ENCODE measurements at regions not wholly inside any gene's neighbourhood (a gene's known extent, or its start where the extent isn't known, plus 50 kb on each side); places are given as distances from the start of the nearest gene placed in this dataset.
"Not testable (repeated sequence)": the region's sequence is repeated elsewhere in the genome, so short reads cannot be mapped to it uniquely, and the experiment has no call there.

GRCh38 chr4:169899295-169899694, 126.9 kb downstream of the MFAP3L start:
- DNase-seq, result peak in 1 of 2 donors; percentile 39
- no peak overlapping the region for H4K12ac ChIP-seq (ENCODE audit: low read depth, low read length)
- H3K9me3 ChIP-seq (ENCODE audit: insufficient read depth, low read depth, low read length), result no peaks in the 10 kb centered on the region
- H2AK5ac ChIP-seq (ENCODE audit: low read length), result no peak overlapping the region
- H4K8ac ChIP-seq (ENCODE audit: low read depth, low read length), result no peak overlapping the region
- H3K4me1 ChIP-seq (ENCODE audit: control insufficient read depth in 1 of 2, insufficient read depth in 2 of 2, low read length in 2 of 2), result peaks cover 0 to 2% of the 10 kb centered on the region in 2 experiments
- no peak overlapping the region for H2BK120ac ChIP-seq (ENCODE audit: insufficient read depth, low read length, poor library complexity)
- H3K36me3 ChIP-seq (ENCODE audit: control insufficient read depth in 1 of 2, insufficient read depth in 2 of 2, low read length in 2 of 2), result no peaks in the 10 kb centered on the region
- H3K9ac ChIP-seq (ENCODE audit: low read length), result no peak overlapping the region
- H2BK12ac ChIP-seq (ENCODE audit: low read length), result no peak overlapping the region
- H3K27ac ChIP-seq (ENCODE audit: low read depth, low read length), result no peak overlapping the region
- H2BK5ac ChIP-seq (ENCODE audit: low read depth, low read length, poor library complexity), result no peak overlapping the region
- H4K91ac ChIP-seq (ENCODE audit: low read depth, low read length), result no peak overlapping the region
- H3K18ac ChIP-seq (ENCODE audit: low read length), result no peak overlapping the region
- H3K14ac ChIP-seq (ENCODE audit: low read length), result no peak overlapping the region
- no peaks in the 10 kb centered on the region for H3K79me1 ChIP-seq (ENCODE audit: low read length)
- H3K79me2 ChIP-seq (ENCODE audit: control insufficient read depth, insufficient read depth, low read length, poor library complexity), result no peaks in the 10 kb centered on the region
- H3K4me3 ChIP-seq (ENCODE audit: low read depth, low read length), result no peak overlapping the region
- no peak overlapping the region for H3K4ac ChIP-seq (ENCODE audit: low read depth, low read length)
- WGBS (ENCODE audit: extremely low coverage, insufficient coverage, insufficient read length), result no CpG with 5 or more reads among the region's 2 CpGs
- no peak overlapping the region for H3K4me2 ChIP-seq (ENCODE audit: low read length)
- H3K27me3 ChIP-seq (ENCODE audit: insufficient read depth, low read length), result no peaks in the 10 kb centered on the region
- no peak overlapping the region for H3K23ac ChIP-seq (ENCODE audit: low read length)
- no peak overlapping the region for H2AFZ ChIP-seq (ENCODE audit: insufficient read depth, low read length, poor library complexity)

- no peaks in the 10 kb centered on the region for H3K27me3 ChIP-seq (ENCODE audit: insufficient read depth, low read length)
- DNase-seq, result no peak
- H3K4me3 ChIP-seq (ENCODE audit: low read depth, low read length), result no peak overlapping the region
- H3K4me2 ChIP-seq (ENCODE audit: low read length), result no peak overlapping the region
- H4K91ac ChIP-seq (ENCODE audit: low read depth, low read length), result no peak overlapping the region
- peaks cover 0 to 2% of the 10 kb centered on the region in 2 experiments for H3K4me1 ChIP-seq (ENCODE audit: control insufficient read depth in 1 of 2, insufficient read depth in 2 of 2, low read length in 2 of 2)
- H3K27ac ChIP-seq (ENCODE audit: low read depth, low read length), result no peak overlapping the region
- H3K79me2 ChIP-seq (ENCODE audit: control insufficient read depth, insufficient read depth, low read length, poor library complexity), result no peaks in the 10 kb centered on the region
- H2BK120ac ChIP-seq (ENCODE audit: insufficient read depth, low read length, poor library complexity), result no peak overlapping the region
- H2BK5ac ChIP-seq (ENCODE audit: low read depth, low read length, poor library complexity), result no peak overlapping the region
- H3K23ac ChIP-seq (ENCODE audit: low read length), result no peak overlapping the region
- no peak overlapping the region for H4K12ac ChIP-seq (ENCODE audit: low read depth, low read length)
- H2BK12ac ChIP-seq (ENCODE audit: low read length), result no peak overlapping the region
- no peak overlapping the region for H3K9ac ChIP-seq (ENCODE audit: low read length)
- H3K36me3 ChIP-seq (ENCODE audit: control insufficient read depth in 1 of 2, insufficient read depth in 2 of 2, low read length in 2 of 2), result no peaks in the 10 kb centered on the region
- H2AFZ ChIP-seq (ENCODE audit: insufficient read depth, low read length, poor library complexity), result no peak overlapping the region
- H3K18ac ChIP-seq (ENCODE audit: low read length), result no peak overlapping the region
- H3K79me1 ChIP-seq (ENCODE audit: low read length), result no peaks in the 10 kb centered on the region
- no peak overlapping the region for H3K14ac ChIP-seq (ENCODE audit: low read length)
- H3K9me3 ChIP-seq (ENCODE audit: insufficient read depth, low read depth, low read length), result no peaks in the 10 kb centered on the region
- H4K8ac ChIP-seq (ENCODE audit: low read depth, low read length), result no peak overlapping the region
- H3K4ac ChIP-seq (ENCODE audit: low read depth, low read length), result no peak overlapping the region
- H2AK5ac ChIP-seq (ENCODE audit: low read length), result no peak overlapping the region
Measured at GRCh38 chr4:169898095-169898494, 128.1 kb downstream of the MFAP3L start.

GRCh38 chr4:169894767-169895166, 131.4 kb downstream of the MFAP3L start:
- no CpG with 5 or more reads among the region's 4 CpGs for WGBS (ENCODE audit: extremely low coverage, insufficient coverage, insufficient read length)
- not testable (repeated sequence) for H3K18ac ChIP-seq (ENCODE audit: low read length); H2AK5ac ChIP-seq (ENCODE audit: low read length); H3K4me2 ChIP-seq (ENCODE audit: low read length); H3K27me3 ChIP-seq (ENCODE audit: insufficient read depth, low read length); H3K4me3 ChIP-seq (ENCODE audit: low read depth, low read length); H3K79me2 ChIP-seq (ENCODE audit: control insufficient read depth, insufficient read depth, low read length, poor library complexity); H3K23ac ChIP-seq (ENCODE audit: low read length); H3K79me1 ChIP-seq (ENCODE audit: low read length); H3K36me3 ChIP-seq (ENCODE audit: control insufficient read depth in 1 of 2, insufficient read depth in 2 of 2, low read length in 2 of 2); H3K14ac ChIP-seq (ENCODE audit: low read length); DNase-seq; H2BK12ac ChIP-seq (ENCODE audit: low read length); H3K4ac ChIP-seq (ENCODE audit: low read depth, low read length); H4K8ac ChIP-seq (ENCODE audit: low read depth, low read length); H3K27ac ChIP-seq (ENCODE audit: low read depth, low read length); H2BK120ac ChIP-seq (ENCODE audit: insufficient read depth, low read length, poor library complexity); H3K9ac ChIP-seq (ENCODE audit: low read length); H3K4me1 ChIP-seq (ENCODE audit: control insufficient read depth in 1 of 2, insufficient read depth in 2 of 2, low read length in 2 of 2); H2AFZ ChIP-seq (ENCODE audit: insufficient read depth, low read length, poor library complexity); H3K9me3 ChIP-seq (ENCODE audit: insufficient read depth, low read depth, low read length); H4K91ac ChIP-seq (ENCODE audit: low read depth, low read length); H2BK5ac ChIP-seq (ENCODE audit: low read depth, low read length, poor library complexity); H4K12ac ChIP-seq (ENCODE audit: low read depth, low read length)

- no peak overlapping the region for H3K9ac ChIP-seq (ENCODE audit: low read length)
- no peak overlapping the region for H3K23ac ChIP-seq (ENCODE audit: low read length)
- H3K4me3 ChIP-seq (ENCODE audit: low read depth, low read length), result no peak overlapping the region
- no peak overlapping the region for H2AK5ac ChIP-seq (ENCODE audit: low read length)
- H2BK12ac ChIP-seq (ENCODE audit: low read length), result no peak overlapping the region
- no peaks in the 10 kb centered on the region for H3K27me3 ChIP-seq (ENCODE audit: insufficient read depth, low read length)
- no peak overlapping the region for H4K91ac ChIP-seq (ENCODE audit: low read depth, low read length)
- no peak overlapping the region for H3K4ac ChIP-seq (ENCODE audit: low read depth, low read length)
- WGBS (ENCODE audit: extremely low coverage, insufficient coverage, insufficient read length), result no CpG with 5 or more reads among the region's 2 CpGs
- H3K36me3 ChIP-seq (ENCODE audit: control insufficient read depth in 1 of 2, insufficient read depth in 2 of 2, low read length in 2 of 2), result no peaks in the 10 kb centered on the region
- no peak overlapping the region for H3K18ac ChIP-seq (ENCODE audit: low read length)
- H3K79me1 ChIP-seq (ENCODE audit: low read length), result no peaks in the 10 kb centered on the region
- no peak overlapping the region for H2BK5ac ChIP-seq (ENCODE audit: low read depth, low read length, poor library complexity)
- no peak overlapping the region for H4K12ac ChIP-seq (ENCODE audit: low read depth, low read length)
- no peak overlapping the region for H4K8ac ChIP-seq (ENCODE audit: low read depth, low read length)
- H3K4me2 ChIP-seq (ENCODE audit: low read length), result no peak overlapping the region
- no peaks in the 10 kb centered on the region for H3K4me1 ChIP-seq (ENCODE audit: control insufficient read depth in 1 of 2, insufficient read depth in 2 of 2, low read length in 2 of 2)
- H2AFZ ChIP-seq (ENCODE audit: insufficient read depth, low read length, poor library complexity), result no peak overlapping the region
- H3K9me3 ChIP-seq (ENCODE audit: insufficient read depth, low read depth, low read length), result no peaks in the 10 kb centered on the region
- no peak overlapping the region for H3K27ac ChIP-seq (ENCODE audit: low read depth, low read length)
- no peaks in the 10 kb centered on the region for H3K79me2 ChIP-seq (ENCODE audit: control insufficient read depth, insufficient read depth, low read length, poor library complexity)
- DNase-seq, result no peak
- H3K14ac ChIP-seq (ENCODE audit: low read length), result no peak overlapping the region
- H2BK120ac ChIP-seq (ENCODE audit: insufficient read depth, low read length, poor library complexity), result no peak overlapping the region
Measured at GRCh38 chr4:169885893-169886292, 128.1 kb upstream of the HPF1 start.

Measured in trophoblast cell (in vitro differentiated cells and primary cell).